ENCODE measurements at regions not wholly inside any gene's neighbourhood (a gene's known extent, or its start where the extent isn't known, plus 50 kb on each side); places are given as distances from the start of the nearest gene placed in this dataset.
A peak's percentile ranks its signal among the peaks of the same experiment; 100 is the strongest.

DNA sequence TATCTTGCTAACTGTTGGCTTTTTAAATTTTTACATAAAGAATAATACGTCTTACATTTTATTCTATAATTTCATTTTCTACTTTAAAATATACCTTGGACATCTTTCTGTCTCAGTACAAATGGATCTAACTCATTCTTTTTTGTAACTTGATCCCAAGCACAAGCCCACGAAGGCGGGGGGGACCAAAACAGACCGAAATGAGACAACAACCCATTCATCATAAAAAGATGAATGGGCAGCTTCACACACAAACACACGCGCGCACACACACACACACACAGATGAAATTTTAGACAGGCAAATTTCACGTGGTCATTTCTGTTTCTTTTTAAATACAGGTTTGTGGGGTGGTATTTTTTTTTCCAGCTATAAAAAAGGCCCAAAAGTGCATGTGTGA, 271.3 kb upstream of the TOPAZ1 start:
- TF ChIP-seq, protein P1, sequence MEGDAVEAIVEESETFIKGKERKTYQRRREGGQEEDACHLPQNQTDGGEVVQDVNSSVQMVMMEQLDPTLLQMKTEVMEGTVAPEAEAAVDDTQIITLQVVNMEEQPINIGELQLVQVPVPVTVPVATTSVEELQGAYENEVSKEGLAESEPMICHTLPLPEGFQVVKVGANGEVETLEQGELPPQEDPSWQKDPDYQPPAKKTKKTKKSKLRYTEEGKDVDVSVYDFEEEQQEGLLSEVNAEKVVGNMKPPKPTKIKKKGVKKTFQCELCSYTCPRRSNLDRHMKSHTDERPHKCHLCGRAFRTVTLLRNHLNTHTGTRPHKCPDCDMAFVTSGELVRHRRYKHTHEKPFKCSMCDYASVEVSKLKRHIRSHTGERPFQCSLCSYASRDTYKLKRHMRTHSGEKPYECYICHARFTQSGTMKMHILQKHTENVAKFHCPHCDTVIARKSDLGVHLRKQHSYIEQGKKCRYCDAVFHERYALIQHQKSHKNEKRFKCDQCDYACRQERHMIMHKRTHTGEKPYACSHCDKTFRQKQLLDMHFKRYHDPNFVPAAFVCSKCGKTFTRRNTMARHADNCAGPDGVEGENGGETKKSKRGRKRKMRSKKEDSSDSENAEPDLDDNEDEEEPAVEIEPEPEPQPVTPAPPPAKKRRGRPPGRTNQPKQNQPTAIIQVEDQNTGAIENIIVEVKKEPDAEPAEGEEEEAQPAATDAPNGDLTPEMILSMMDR (IDR thresholded peaks at IDR 0.05), result no peak

DNA sequence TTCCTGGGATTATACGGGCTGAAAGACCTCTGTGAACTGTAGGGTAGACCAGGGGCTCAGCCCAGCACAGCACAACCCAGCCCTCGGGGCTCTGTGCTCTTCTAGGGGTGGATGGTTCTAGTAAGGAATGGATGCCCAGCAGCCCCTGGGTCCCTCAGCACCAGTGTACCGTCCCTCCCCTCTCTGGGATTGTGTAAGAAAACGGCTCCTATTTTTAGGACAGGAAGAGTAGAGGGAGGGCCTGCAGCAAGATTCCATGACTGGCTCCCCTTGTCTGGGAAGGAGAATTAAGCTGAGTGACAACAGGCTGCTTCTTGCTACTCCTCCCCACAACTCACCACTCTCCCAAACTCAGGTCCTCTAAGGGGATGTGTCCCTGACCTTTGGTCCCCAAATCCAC, 270.8 kb upstream of the TOPAZ1 start:
- TF ChIP-seq, protein P1 (IDR thresholded peaks at IDR 0.05), result no peak

DNA sequence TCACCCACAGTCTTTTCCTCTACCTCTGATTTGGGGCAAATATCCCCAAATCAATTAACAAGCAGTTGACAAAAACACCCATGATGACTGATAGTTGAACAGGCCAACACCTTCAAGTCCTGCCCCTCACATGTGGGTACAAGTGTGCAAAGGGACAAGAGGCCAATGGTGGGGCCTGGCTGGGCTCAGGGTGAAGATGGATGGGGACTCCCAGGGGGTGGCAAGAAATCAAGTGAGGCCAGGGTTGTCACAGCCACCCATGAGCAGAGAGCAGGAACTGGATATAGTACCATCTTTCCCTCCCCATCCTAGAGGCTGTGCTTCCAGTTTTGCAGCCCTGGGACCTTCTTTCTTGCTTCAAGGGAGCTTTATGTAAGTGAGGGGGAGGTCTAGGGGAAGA, 270.2 kb upstream of the TOPAZ1 start:
- TF ChIP-seq, protein P1 (IDR thresholded peaks at IDR 0.05), result no peak

DNA sequence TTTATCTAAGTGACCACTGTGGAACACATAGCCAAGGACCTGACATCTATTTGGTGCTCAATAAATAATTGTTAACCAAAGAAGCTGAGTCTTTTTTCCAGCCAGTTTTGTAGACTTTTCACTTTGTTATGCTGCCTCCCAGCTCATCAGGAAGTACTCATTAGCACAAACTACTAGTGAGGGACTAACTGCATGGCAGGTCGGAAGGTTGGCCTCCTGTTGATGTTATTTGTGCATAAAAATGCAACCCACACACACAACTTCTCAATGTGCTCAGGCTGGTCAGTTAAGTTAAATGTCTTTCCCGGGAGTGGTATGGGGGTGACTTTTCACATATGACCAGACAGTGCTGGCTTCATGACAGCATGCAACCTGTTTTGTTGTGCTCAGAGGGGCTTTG, 263.0 kb upstream of the TOPAZ1 start:
- TF ChIP-seq, protein P1 (IDR thresholded peaks at IDR 0.05), result no peak

DNA sequence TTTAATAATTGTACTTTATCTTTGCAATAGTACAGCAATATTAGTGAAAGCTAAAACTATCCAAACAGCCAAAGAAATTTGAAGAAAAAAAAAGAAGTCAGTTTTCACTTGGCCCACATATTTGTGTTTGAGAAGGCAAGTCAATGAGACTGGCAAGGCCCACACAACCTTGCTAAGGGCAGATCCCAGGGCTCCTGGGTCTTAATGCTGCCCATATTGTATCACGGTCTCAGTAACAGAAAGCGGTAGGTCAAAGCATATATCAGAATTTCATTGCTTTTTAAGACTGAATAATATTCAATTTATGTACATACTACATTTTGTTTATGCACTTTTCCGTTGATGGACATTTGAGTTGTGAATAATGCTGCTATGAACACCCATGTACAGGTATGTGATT, 262.0 kb upstream of the TOPAZ1 start:
- TF ChIP-seq, protein P1 (IDR thresholded peaks at IDR 0.05), result no peak

DNA sequence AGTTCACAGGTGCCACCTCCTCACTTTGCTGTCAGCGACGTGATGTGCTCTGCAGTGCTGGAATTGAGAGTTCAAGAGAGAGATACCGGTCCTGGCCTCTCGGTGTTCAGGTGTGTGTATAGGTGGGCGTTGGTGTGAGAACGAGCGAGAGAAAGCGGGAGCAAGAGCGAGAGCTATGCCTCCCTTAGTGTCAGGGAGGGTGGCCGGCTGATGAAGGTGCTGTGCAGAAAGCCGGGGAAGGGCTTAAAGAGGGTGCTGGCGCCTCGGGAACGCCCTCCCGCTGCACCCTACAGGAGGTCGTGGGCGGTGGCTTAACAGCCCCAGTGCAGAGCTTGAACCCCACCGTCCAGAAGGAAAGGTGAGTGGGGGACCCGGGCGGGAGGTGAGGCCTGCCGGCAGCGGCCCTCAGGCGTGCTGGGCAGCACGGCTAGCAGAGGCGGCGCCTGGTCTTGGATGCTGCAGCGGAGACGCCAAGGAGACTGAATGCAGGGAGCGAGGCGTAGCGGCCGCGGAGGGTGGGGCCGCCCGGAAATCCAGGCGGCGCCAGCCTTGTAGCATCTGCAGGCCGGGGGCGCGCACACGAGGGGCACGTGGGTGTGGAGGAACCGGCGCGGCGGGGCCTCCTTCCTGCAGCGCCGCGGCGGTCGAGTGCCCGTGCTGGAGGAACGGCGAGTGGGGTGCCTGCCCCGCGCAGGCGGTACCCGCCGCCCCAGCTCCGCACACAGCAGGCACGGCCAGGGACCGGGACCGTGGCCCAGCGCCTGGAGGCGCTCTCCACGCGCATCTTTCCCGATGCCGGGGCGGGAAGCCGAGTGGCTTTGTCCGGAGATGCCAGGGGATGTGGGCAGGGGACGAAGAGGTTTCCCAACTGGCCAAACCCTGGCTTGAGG, 246.8 kb upstream of the TOPAZ1 start:
- TF ChIP-seq, protein P1 (IDR thresholded peaks at IDR 0.05), result peak; percentile 32; the same call in 1 of the 2 replicates

DNA sequence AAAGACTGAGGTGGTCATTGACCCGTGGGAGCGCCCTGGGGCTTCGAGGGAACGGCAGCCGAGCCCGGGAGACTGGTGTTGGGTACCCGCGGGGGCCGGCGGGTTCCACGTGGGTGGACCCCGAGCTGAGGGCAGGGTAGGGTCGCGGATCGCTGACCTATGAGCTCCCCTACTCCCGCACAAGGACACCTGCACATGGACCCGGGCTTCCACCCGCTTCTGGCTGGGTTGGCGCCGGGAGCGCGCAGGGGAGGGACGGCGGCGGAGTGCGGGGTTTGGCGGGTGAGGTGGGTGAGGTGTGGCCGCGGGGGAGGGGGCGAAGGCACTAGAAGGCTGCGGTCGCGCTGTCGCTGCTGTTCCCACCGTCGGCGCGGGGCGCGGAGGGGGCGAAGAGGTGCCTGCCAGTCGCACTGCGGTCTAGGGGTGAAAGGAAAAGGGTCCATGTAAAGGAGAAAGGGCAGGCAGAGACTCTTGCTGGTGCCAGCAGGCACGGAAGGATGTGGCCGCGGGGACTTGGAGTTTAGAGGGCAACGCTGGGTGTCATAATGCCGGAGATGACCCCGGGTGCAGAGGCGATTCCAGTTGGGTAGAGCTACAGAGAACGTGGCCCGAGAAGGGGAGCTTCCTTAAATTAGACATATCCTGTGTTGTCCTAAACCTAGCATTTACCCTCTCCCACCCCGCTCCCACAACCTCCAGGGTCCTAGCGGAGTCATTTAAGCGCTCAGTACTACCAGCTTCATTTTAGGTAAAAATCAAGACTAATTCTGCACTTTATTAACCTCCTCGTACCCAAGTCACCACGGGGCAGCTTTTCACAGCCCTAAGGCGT, 245.9 kb upstream of the TOPAZ1 start:
- TF ChIP-seq, protein P1 (IDR thresholded peaks at IDR 0.05), result no peak
